ENCODE measurements at regions not wholly inside any gene's neighbourhood (a gene's known extent, or its start where the extent isn't known, plus 50 kb on each side); places are given as distances from the start of the nearest gene placed in this dataset.
"Not testable (repeated sequence)": the region's sequence is repeated elsewhere in the genome, so short reads cannot be mapped to it uniquely, and the experiment has no call there.

GRCh38 chr10:85459906-85460305 lies 906.7 kb downstream of the GRID1 start:
- no peak for DNase-seq (ENCODE audit: low spot score)

- no peak for DNase-seq (ENCODE audit: low spot score)
Measured at GRCh38 chr10:85464336-85464735, 902.3 kb downstream of the GRID1 start.

- DNase-seq (ENCODE audit: low spot score) = no peak
Measured at GRCh38 chr10:85477979-85478378, 888.6 kb downstream of the GRID1 start.

DNA sequence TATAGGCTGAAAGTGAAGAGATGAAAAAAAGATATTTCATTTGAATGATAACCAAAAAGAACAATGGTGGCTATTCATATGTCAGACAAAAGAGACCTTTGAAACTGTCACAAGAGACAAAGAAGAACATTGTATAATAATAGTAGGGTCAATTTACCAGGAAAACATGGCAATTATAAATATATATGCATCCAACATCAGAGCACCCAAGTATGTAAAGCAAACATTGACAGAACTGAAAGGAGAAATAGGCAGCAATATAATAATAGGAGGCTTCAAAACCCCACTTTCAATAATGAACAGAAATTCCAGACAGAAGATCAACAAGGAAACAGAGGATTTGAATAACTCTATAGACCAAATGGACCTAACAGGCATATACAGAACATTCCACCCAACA lies 876.2 kb downstream of the GRID1 start:
- peak; percentile 1 for DNase-seq (ENCODE audit: low spot score)

DNA sequence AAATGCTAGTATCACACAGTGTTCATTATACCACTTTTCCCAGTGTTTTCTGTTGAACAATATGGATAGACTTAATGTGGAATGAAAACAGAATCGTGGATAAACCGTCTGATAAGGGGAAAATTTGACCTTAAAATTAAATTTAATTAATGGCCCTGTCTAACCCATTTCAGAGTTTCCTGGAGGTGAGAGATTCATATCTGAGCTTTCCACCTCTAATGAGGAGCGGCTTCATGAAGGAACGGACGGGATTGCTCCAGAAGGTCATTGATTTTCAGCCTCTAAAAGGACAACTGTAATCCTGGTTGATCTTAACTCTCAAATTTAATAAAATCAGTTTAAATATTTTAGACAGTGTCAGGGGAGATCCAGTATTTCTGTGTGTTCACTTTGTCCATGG lies 874.9 kb downstream of the GRID1 start:
- no peak for DNase-seq (ENCODE audit: low spot score)

DNA sequence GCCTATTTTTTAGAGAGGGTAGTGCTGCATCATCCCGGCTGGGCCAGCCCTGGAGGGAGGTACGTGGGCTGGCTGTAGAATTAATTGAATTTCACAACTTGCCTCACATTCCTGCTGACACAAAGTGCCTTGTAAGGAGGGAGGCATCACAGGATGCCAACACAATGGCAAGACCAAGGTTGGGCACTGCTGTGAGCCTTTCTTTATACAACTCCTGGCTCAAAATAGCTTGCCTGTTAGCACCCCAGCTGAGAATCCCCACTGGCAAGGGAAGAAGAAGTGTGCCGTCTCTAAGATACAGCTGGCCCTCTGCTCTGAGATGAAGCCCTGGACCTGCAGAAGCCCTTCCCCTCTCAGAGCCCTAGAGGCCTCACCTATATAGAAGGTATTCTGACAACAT lies 873.9 kb downstream of the GRID1 start:
- DNase-seq (ENCODE audit: low spot score) = no peak

GRCh38 chr10:85493703-85494102 lies 872.9 kb downstream of the GRID1 start:
- DNase-seq (ENCODE audit: low spot score) = no peak

DNA sequence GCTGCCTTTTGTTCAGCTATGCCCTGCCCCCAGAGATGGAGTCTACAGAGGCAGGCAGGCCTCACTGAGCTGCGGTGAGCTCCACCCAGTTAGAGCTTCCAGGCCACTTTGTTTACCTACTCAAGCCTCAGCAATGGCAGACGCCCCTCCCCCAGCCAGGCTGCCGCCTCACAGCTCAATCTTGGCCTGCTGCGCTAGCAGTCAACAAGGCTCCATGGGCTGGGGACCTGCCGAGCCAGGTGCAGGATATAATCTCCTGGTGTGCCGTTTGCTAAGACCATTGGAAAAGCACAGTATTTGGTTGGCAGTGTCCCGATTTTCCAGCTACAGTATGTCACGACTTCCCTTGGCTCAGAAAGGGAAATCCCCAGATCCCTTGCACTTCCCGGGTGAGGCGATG lies 862.0 kb downstream of the GRID1 start:
- DNase-seq (ENCODE audit: low spot score) = not testable (repeated sequence)

- no peak for DNase-seq (ENCODE audit: low spot score)
Measured at GRCh38 chr10:85508159-85508558, 858.4 kb downstream of the GRID1 start.

DNA sequence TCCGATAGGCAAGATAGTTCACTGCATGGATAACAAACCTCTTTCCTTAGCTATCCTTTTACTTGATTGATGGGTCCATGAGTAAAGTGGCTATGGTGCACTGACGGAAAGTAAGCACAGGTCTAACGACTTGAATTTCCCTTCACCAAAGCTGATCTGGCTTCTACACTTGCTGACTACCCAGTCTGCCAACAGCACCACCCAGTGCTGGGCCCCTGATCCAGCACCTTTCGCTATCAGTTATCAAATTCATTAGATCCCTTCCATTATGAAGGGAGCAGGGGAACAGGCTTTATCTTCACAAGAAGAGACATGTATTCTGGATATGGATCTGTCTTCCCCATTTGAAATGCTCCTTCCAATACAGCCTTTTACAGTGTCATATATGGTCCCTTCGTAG lies 855.9 kb downstream of the GRID1 start:
- DNase-seq (ENCODE audit: low spot score) = no peak

GRCh38 chr10:85513436-85513835 lies 853.2 kb downstream of the GRID1 start:
- no peak for DNase-seq (ENCODE audit: low spot score)

DNA sequence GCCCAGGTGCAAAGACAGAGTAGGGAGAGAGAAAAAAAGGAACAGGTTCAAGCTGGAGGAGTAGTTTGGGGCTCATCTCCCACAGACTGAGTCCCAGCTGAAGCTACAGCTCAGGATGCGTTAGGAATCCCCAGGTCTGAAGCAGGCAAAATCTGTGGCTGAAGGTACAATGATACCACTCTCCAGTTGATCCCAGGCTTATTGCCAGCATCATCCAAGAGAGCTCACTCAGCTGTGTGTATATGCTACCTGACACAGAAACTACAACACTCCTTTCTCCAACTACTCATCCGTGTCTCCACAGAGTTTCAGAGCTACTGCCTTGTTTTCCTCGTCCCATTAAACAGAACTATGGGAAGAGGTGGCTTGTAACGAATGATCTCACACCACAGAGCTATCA lies 851.3 kb downstream of the GRID1 start:
- DNase-seq (ENCODE audit: low spot score) = no peak

DNA sequence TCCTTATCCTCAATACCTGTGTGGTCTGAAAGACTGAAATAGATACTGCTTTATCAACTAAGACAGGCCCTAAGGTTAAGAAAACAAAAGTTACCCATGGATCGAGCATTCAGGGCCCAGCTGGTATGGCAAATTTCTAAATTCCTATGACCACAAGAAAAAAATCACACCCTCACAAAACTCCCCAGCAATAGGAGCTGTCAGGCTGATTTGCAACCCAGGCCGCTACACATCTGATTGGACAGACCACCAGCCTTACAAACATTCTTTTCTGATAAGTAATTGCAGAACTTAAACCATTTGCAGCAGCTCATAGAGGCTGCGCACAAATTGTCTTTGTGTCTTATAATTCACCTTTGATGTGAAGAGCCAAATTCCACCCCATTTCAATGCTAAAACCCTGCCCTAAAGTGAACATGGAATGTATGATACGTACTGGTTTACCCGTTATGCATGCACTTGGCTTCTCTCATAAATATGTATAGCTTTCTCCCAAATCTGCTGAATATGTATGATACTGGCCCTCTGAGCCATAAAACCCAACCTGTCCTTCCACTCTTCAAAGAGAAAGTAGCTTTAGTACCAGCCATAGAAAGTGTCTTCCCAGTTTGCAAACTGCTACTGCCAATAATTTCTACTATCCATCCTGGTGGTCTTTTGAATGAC lies 842.5 kb downstream of the GRID1 start:
- DNase-seq (ENCODE audit: low spot score) = no peak

DNA sequence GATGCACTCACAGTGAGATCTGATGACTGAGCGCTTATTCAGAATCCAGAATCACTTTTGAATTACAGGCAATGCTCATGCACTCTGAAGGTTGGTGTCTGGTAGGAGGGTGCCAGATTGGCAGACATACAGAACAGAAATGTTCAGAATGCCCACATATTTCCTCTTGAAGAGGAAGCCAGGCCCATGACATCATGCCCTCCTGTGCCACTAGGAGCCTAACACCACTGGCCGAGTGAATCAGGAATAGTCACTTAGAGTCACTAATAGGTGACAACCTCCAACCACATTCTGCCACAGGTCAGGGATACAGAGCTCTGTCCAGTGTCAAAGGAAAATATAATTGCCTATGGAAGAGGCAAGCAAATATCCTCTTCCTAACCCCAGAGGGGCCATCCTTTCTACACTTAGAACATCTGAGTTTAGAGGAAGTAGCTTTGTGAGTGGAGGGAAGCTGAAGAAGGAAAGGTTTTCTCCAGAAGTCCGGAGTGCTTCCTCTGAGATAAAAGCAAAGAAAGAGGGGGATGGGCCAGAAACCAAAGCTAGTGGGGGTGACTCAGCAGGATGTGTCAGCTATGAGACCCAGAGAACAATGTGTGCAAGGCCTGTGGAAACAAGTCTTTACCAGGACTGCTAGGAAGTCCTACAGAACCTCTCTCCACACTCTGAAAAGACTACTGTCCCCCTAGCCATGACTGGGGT lies 838.8 kb downstream of the GRID1 start:
- no peak for DNase-seq (ENCODE audit: low spot score)

DNA sequence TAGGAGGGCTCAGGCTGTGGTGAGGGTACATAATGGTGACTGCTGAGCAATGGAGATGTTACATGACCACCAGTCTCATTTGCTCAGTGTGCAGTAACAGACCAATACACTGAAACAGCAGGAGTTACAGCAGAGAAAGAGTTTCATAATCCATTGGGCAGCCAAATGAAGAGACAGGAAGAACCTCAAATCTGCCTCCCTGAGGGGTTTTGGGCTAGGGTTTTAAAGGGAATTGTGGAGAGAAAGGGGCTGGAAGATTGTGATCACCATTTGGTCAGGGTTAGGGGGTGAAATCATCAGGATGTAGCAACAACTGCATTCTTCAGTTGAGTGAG lies 838.3 kb downstream of the GRID1 start:
- no peak for DNase-seq (ENCODE audit: low spot score)

DNA sequence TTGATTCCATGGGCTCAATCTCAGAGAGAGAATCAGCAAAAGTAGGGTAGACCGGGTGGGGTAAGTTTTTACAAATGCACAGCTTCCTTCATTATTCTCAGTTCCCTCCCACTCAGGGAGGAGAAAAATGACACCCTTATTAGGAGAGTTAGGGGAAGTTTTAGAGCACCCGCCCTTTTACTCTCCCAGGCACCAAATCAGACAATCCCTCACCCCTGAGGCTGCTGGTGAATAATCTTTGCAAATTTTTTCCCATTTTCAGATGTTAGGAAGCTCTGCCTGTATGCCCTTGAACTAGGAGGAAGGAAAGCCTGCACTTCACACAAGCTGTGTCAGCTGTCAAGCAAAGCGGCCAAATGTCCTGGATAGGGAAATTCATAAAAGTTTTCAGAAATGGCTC lies 834.9 kb downstream of the GRID1 start:
- no peak for DNase-seq (ENCODE audit: low spot score)

- no peak for DNase-seq (ENCODE audit: low spot score)
Measured at GRCh38 chr10:85532773-85533172, 833.8 kb downstream of the GRID1 start.

- no peak for DNase-seq (ENCODE audit: low spot score)
Measured at GRCh38 chr10:85535926-85536325, 830.7 kb downstream of the GRID1 start.

GRCh38 chr10:85537561-85537960 lies 829.0 kb downstream of the GRID1 start:
- no peak for DNase-seq (ENCODE audit: low spot score)

DNA sequence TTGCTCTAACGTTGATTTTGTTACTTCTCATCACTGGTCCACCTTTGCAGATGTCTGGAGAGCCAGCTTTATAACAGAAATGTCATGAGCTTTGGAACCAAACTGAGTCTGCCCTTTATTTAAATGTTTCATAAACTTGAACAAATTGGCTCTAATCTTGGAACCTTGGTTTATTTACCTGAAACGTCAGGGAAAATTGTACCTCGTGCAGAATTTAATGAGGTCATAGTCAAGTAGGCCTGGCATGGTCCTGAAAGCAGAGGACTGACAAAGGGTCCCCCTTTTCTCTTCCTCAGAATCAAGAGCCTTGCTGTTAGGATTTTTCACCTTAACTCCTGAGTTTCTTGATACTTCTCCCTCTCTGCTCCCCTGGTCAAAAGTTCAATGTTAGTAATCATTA lies 828.0 kb downstream of the GRID1 start:
- DNase-seq (ENCODE audit: low spot score) = no peak

GRCh38 chr10:85542152-85542551 lies 824.4 kb downstream of the GRID1 start:
- DNase-seq (ENCODE audit: low spot score) = no peak

- no peak for DNase-seq (ENCODE audit: low spot score)
Measured at GRCh38 chr10:85542936-85543730, 823.5 kb downstream of the GRID1 start.

- no peak for DNase-seq (ENCODE audit: low spot score)
Measured at GRCh38 chr10:85544956-85545355, 821.6 kb downstream of the GRID1 start.
